GM08714 (cell line): ENCODE measurements at regions not wholly inside any gene's neighbourhood (a gene's known extent, or its start where the extent isn't known, plus 50 kb on each side); places are given as distances from the start of the nearest gene placed in this dataset.

Source experiments
- H3K4me3 ChIP-seq: fragments of 200-500 bp; sonication (Bioruptor generic); 2 replicates; pipeline ENCODE4 v1.5.1; 2014; ENCODE audit warnings: mild to moderate bottlenecking, low read length, inconsistent platforms
- ZNF274 ChIP-seq: IDR thresholded peaks from 2 replicates; pipeline ENCODE4 v1.6.1; 2012; ENCODE audit warnings: mild to moderate bottlenecking, low read depth, low read length

GRCh38 chr16:73329358-73330286 lies 281.7 kb upstream of the ZFHX3 start:
- no peak for TF ChIP-seq ZNF274
- no peak overlapping the region for H3K4me3 ChIP-seq

- no peak overlapping the region for H3K4me3 ChIP-seq
- TF ChIP-seq ZNF274: no peak
These were observed 279.0 kb upstream of the ZFHX3 start for GRCh38 chr16:73326770-73327470.

- no peak overlapping the region for H3K4me3 ChIP-seq
- TF ChIP-seq ZNF274: no peak
These were observed 278.3 kb upstream of the ZFHX3 start for GRCh38 chr16:73326221-73326620.

GRCh38 chr16:73323880-73324279 lies 276.0 kb upstream of the ZFHX3 start:
- TF ChIP-seq ZNF274: no peak
- no peak overlapping the region for H3K4me3 ChIP-seq

GRCh38 chr16:73322856-73323255 lies 274.9 kb upstream of the ZFHX3 start:
- H3K4me3 ChIP-seq: no peak overlapping the region
- TF ChIP-seq ZNF274: no peak

GRCh38 chr16:73321853-73322252 lies 273.9 kb upstream of the ZFHX3 start:
- no peak for TF ChIP-seq ZNF274
- H3K4me3 ChIP-seq: no peak overlapping the region

- H3K4me3 ChIP-seq: no peak overlapping the region
- no peak for TF ChIP-seq ZNF274
These were observed 271.8 kb upstream of the ZFHX3 start for GRCh38 chr16:73319737-73320136.

- H3K4me3 ChIP-seq: no peak overlapping the region
- TF ChIP-seq ZNF274: no peak
These were observed 271.3 kb upstream of the ZFHX3 start for GRCh38 chr16:73319261-73319660.

- H3K4me3 ChIP-seq: no peak overlapping the region
- no peak for TF ChIP-seq ZNF274
These were observed 269.5 kb upstream of the ZFHX3 start for GRCh38 chr16:73317321-73317857.

GRCh38 chr16:73315645-73316044 lies 267.7 kb upstream of the ZFHX3 start:
- no peak overlapping the region for H3K4me3 ChIP-seq
- TF ChIP-seq ZNF274: no peak

- H3K4me3 ChIP-seq: no peak overlapping the region
- no peak for TF ChIP-seq ZNF274
These were observed 266.0 kb upstream of the ZFHX3 start for GRCh38 chr16:73313950-73314349.

GRCh38 chr16:73311857-73312723 lies 264.2 kb upstream of the ZFHX3 start:
- no peak for TF ChIP-seq ZNF274
- H3K4me3 ChIP-seq: no peak overlapping the region

GRCh38 chr16:73308771-73309170 lies 260.8 kb upstream of the ZFHX3 start:
- TF ChIP-seq ZNF274: no peak
- no peak overlapping the region for H3K4me3 ChIP-seq

GRCh38 chr16:73306901-73307413 lies 259.0 kb upstream of the ZFHX3 start:
- no peak overlapping the region for H3K4me3 ChIP-seq
- TF ChIP-seq ZNF274: no peak
